ENCODE measurements at regions not wholly inside any gene's neighbourhood (a gene's known extent, or its start where the extent isn't known, plus 50 kb on each side); places are given as distances from the start of the nearest gene placed in this dataset.

DNA sequence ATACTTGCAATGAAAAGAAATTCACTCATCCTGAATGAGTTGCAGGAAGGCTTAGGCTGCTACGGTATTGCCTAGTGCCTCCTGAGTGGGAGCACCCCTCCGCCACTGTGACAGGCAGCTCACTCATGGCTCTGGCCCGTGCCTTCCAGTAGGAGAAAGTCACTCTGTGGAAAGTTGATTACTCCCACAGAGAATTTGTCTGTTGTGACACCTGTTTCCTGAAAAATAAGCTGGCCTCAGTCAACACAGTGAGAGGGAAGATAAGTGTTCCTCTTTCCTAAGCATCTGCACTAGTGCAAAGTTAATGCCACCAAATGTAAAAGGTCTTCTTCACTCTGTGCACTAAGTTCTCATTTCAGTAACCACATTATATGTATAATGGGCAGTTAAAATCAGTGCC is 158.8 kb upstream of the INHBA start:
- H3K27ac Mint-ChIP-seq (ENCODE audit: unreplicated experiment), result no peak overlapping the region
- no peaks in the 10 kb centered on the region for H3K4me1 Mint-ChIP-seq (ENCODE audit: low read depth, unreplicated experiment)
- peaks cover 4% of the 10 kb centered on the region for H3K27me3 Mint-ChIP-seq (ENCODE audit: unreplicated experiment)
- TF ChIP-seq, protein P1, sequence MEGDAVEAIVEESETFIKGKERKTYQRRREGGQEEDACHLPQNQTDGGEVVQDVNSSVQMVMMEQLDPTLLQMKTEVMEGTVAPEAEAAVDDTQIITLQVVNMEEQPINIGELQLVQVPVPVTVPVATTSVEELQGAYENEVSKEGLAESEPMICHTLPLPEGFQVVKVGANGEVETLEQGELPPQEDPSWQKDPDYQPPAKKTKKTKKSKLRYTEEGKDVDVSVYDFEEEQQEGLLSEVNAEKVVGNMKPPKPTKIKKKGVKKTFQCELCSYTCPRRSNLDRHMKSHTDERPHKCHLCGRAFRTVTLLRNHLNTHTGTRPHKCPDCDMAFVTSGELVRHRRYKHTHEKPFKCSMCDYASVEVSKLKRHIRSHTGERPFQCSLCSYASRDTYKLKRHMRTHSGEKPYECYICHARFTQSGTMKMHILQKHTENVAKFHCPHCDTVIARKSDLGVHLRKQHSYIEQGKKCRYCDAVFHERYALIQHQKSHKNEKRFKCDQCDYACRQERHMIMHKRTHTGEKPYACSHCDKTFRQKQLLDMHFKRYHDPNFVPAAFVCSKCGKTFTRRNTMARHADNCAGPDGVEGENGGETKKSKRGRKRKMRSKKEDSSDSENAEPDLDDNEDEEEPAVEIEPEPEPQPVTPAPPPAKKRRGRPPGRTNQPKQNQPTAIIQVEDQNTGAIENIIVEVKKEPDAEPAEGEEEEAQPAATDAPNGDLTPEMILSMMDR (IDR thresholded peaks at IDR 0.05; ENCODE audit: unreplicated experiment), result no peak
- intact Hi-C loops (cut with micrococcal nuclease; ENCODE audit: unreplicated experiment), result no loop called here
- H3K9me3 Mint-ChIP-seq (ENCODE audit: low read depth, unreplicated experiment), result peaks cover 13% of the 10 kb centered on the region
- no TSS peak for BruUV-seq (replicated peaks)
- H3K36me3 Mint-ChIP-seq (ENCODE audit: insufficient read depth, unreplicated experiment), result no peaks in the 10 kb centered on the region
- no peak for DNase-seq
- CTCF ChIA-PET, result no interaction called here
- H3K4me3 Mint-ChIP-seq (ENCODE audit: low read depth, unreplicated experiment), result no peak overlapping the region

DNA sequence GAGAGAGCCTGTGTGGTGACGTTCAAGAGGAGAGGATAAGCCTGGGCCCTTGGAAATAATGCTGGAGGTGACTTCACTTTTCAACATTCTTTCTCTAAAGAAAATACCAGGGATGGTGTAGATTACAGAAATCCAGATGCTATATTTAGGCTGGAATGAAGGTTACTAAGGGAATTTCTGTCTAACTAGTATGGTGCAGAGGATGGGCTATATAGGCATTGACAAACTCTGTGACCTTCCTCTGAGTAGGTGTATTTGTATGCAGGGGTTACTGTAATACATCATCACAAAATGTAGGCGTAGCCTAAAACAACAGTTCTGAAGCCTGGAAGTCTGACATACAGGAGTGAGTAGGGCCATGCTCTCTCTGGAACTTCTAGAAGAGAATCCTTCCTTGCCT is 155.3 kb upstream of the INHBA start:
- Mint-ChIP-seq H3K4me3 (ENCODE audit: low read depth, unreplicated experiment) (no peak overlapping the region), H3K27ac (ENCODE audit: unreplicated experiment) (no peak overlapping the region), H3K27me3 (ENCODE audit: unreplicated experiment) (peaks cover 31% of the 10 kb centered on the region), H3K4me1 (ENCODE audit: low read depth, unreplicated experiment) (no peaks in the 10 kb centered on the region), H3K9me3 (ENCODE audit: low read depth, unreplicated experiment) (peaks cover 4% of the 10 kb centered on the region), H3K36me3 (ENCODE audit: insufficient read depth, unreplicated experiment) (no peaks in the 10 kb centered on the region)
- TF ChIP-seq, protein P1 (IDR thresholded peaks at IDR 0.05; ENCODE audit: unreplicated experiment), result no peak
- intact Hi-C loops (cut with micrococcal nuclease; ENCODE audit: unreplicated experiment), result no loop called here
- BruUV-seq (replicated peaks), result no TSS peak
- CTCF ChIA-PET, result no interaction called here
- no peak for DNase-seq

DNA sequence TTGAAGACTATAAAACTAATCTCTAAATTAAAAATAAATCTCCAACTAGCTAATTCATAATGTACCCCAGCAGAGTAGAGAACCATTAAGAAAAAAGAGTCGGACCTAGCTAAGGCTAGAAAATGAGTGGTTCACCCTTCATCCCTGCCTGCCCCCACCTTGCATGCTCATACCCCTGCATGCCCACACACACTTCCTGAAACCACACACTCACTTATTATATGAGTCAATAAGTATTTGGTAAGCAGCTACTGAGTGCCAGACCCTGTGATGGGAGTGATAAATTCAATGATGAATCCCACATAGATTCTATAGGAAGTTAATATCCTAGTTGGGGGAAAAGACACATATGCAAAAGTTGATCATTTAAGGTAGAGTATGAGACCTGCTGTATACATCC is 152.9 kb upstream of the INHBA start:
- BruUV-seq (replicated peaks), result no TSS peak
- DNase-seq, result no peak
- intact Hi-C loops (cut with micrococcal nuclease; ENCODE audit: unreplicated experiment), result no loop called here

DNA sequence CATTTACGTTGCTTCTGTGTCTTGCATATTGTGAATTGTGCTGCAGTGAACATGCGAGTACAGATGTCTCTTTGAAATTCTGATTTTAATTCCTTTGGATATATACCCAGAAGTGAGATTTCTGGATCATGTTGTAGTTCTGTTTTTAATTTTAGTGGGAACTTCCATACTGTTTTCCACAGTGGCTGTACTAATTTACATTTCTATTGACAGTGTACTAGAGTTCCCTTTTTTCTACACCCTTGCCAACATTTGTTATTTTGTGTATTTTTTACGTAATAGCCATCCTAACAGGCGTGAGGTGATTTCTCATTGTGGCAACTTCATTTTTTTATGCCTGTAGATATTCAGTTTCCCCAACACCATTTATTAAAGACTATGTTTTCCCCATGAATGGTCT is 144.7 kb upstream of the INHBA start:
- Mint-ChIP-seq H3K27ac (ENCODE audit: unreplicated experiment) (no peak overlapping the region), H3K27me3 (ENCODE audit: unreplicated experiment) (peaks cover 4% of the 10 kb centered on the region), H3K36me3 (ENCODE audit: insufficient read depth, unreplicated experiment) (no peaks in the 10 kb centered on the region), H3K9me3 (ENCODE audit: low read depth, unreplicated experiment) (peaks cover 16% of the 10 kb centered on the region), H3K4me1 (ENCODE audit: low read depth, unreplicated experiment) (no peaks in the 10 kb centered on the region), H3K4me3 (ENCODE audit: low read depth, unreplicated experiment) (no peak overlapping the region)
- intact Hi-C loops (cut with micrococcal nuclease; ENCODE audit: unreplicated experiment), result no loop called here
- DNase-seq, result no peak
- TF ChIP-seq, protein P1 (IDR thresholded peaks at IDR 0.05; ENCODE audit: unreplicated experiment), result no peak
- CTCF ChIA-PET, result no interaction called here
- BruUV-seq (replicated peaks), result no TSS peak

More for the DNA sequence above, 152.9 kb upstream of the INHBA start:
- Mint-ChIP-seq H3K9me3 (ENCODE audit: low read depth, unreplicated experiment) (peaks cover 4% of the 10 kb centered on the region), H3K4me3 (ENCODE audit: low read depth, unreplicated experiment) (no peak overlapping the region), H3K27me3 (ENCODE audit: unreplicated experiment) (peaks cover 41% of the 10 kb centered on the region), H3K4me1 (ENCODE audit: low read depth, unreplicated experiment) (no peaks in the 10 kb centered on the region), H3K27ac (ENCODE audit: unreplicated experiment) (no peak overlapping the region), H3K36me3 (ENCODE audit: insufficient read depth, unreplicated experiment) (no peaks in the 10 kb centered on the region)
- TF ChIP-seq, protein P1 (IDR thresholded peaks at IDR 0.05; ENCODE audit: unreplicated experiment), result no peak
- CTCF ChIA-PET, result no interaction called here

DNA sequence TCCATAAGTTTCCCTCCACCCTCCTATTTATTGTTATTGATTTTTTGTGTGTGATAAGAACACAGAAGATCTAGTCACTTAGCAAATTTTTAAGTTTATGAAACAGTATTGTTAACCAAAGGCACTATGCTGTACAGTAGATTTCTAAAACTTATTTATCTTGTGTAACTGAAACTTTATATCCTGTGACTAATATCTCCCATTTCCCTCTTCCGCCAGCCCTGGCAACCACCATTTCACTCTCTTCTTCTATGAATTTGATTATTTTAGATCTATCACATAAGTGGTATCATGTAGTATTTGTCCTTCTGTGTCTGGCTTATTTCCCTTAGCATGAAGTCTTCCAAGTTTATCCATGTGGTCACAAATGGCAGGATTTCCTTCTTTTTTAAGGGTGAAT is 144.3 kb upstream of the INHBA start:
- intact Hi-C loops (cut with micrococcal nuclease; ENCODE audit: unreplicated experiment), result no loop called here
- DNase-seq, result no peak
- CTCF ChIA-PET, result no interaction called here
- no peak overlapping the region for H3K27ac Mint-ChIP-seq (ENCODE audit: unreplicated experiment)
- H3K9me3 Mint-ChIP-seq (ENCODE audit: low read depth, unreplicated experiment), result peaks cover 18% of the 10 kb centered on the region
- no peaks in the 10 kb centered on the region for H3K27me3 Mint-ChIP-seq (ENCODE audit: unreplicated experiment)
- no peaks in the 10 kb centered on the region for H3K36me3 Mint-ChIP-seq (ENCODE audit: insufficient read depth, unreplicated experiment)
- no TSS peak for BruUV-seq (replicated peaks)
- no peaks in the 10 kb centered on the region for H3K4me1 Mint-ChIP-seq (ENCODE audit: low read depth, unreplicated experiment)
- H3K4me3 Mint-ChIP-seq (ENCODE audit: low read depth, unreplicated experiment), result no peak overlapping the region
- TF ChIP-seq, protein P1 (IDR thresholded peaks at IDR 0.05; ENCODE audit: unreplicated experiment), result no peak

All from Calu3 (cell line).